ENCODE measurements at regions not wholly inside any gene's neighbourhood (a gene's known extent, or its start where the extent isn't known, plus 50 kb on each side); places are given as distances from the start of the nearest gene placed in this dataset.
"Not testable (repeated sequence)": the region's sequence is repeated elsewhere in the genome, so short reads cannot be mapped to it uniquely, and the experiment has no call there.

GRCh38 chr10:59470570-59470969 lies 108.2 kb upstream of the FAM13C start:
- no peak for ATAC-seq
- intact Hi-C loops (cut with DNase I), result no loop called here
- DNase-seq, result no peak

GRCh38 chr10:59465088-59465487 lies 102.7 kb upstream of the FAM13C start:
- intact Hi-C loops (cut with DNase I), result no loop called here
- DNase-seq, result no peak
- ATAC-seq, result no peak

DNA sequence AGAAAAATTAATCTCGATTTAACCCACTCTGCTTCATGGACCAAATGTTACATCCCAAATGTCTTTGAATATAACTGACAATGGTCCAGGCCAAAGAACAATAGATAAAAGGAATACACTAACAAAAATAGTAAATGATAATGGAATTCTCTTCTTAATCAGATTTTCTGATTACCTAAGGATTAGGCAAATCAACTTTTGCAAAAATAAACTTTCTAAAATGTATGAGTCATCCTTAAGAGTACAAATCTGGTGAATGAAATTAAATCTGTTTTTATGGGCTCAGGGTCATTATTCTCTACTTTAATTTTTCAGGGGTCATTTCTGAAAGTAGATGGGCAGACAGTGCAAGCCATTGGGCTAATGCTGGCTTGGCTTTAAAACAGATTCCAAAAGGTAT lies 102.1 kb upstream of the FAM13C start:
- intact Hi-C loops (cut with DNase I), result no loop called here
- DNase-seq (no peak), ATAC-seq (no peak)

DNA sequence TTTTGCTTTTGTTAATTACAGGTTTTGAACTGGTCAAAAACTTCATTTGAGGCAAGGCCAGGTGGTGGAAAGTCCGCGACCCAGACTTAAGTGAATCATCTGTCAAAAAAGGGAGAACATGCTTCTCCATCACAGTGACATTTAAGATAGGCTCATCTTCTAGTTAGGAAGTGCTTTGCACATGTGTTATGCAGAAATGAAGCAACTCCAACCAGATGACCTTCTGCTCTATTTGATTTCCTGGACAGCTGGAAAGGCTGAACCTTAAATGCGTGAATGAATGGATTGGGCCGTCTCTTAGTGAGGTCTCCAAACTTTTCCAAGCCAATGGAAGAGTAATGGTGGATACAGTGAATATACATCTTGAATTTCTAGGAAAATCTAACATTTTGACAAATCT lies 101.6 kb upstream of the FAM13C start:
- DNase-seq (no peak), ATAC-seq (no peak)
- intact Hi-C loops (cut with DNase I), result no loop called here

DNA sequence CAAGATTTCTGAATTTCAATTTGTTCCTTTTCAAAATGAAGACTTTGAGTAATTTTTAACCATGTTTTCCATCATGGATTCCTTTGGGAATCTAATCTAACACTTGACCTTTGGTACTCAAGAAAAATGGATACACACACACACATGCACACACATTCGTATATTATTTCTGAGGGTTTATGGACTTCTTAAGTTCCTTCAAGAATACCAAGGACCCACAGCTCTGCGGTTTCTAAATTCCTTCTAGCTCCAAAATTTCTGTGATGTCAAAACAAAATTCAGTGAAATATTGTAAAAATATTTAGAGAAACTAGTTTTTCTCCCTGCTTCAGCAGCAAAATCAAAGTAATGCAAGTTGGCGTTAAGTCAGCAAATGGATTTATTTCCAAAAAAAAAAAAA lies 98.3 kb upstream of the FAM13C start:
- DNase-seq (no peak), ATAC-seq (no peak)
- intact Hi-C loops (cut with DNase I), result no loop called here

GRCh38 chr10:59456199-59456598 lies 93.8 kb upstream of the FAM13C start:
- DNase-seq (no peak), ATAC-seq (no peak)
- intact Hi-C loops (cut with DNase I), result loop anchor here in 1 of 2 donors (10.0 kb wide), 1 partner anchor 181 kb away; no protein-coding TSS in a partner anchor

GRCh38 chr10:59454171-59454919 lies 92.0 kb upstream of the FAM13C start:
- DNase-seq (no peak), ATAC-seq (no peak)
- intact Hi-C loops (cut with DNase I), result loop anchor here in 1 of 2 donors (10.0 kb wide), 1 partner anchor 180 kb away; no protein-coding TSS in a partner anchor

DNA sequence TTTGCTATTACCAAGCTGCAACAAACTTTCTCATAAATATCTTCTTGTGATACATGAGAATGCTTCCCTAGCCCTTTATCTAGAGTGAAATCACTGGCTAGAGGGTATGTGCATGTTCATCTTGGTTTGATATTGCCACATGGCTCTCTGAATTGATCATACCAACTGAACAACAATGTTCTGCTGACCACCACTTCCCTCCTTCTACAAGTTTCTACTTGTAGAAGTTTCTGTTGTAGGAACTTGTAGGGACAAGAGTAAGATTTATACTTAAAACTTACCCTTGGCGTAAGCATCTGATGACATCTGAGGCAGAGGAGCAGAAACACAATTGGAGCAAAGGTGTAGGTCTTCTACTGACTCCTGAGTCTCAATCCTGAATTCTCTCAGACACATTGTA lies 86.3 kb upstream of the FAM13C start:
- intact Hi-C loops (cut with DNase I), result no loop called here
- ATAC-seq (no peak), DNase-seq (no peak)

- intact Hi-C loops (cut with DNase I), result no loop called here
- DNase-seq, result no peak
Measured at GRCh38 chr10:59435707-59436106, 73.4 kb upstream of the FAM13C start.

DNA sequence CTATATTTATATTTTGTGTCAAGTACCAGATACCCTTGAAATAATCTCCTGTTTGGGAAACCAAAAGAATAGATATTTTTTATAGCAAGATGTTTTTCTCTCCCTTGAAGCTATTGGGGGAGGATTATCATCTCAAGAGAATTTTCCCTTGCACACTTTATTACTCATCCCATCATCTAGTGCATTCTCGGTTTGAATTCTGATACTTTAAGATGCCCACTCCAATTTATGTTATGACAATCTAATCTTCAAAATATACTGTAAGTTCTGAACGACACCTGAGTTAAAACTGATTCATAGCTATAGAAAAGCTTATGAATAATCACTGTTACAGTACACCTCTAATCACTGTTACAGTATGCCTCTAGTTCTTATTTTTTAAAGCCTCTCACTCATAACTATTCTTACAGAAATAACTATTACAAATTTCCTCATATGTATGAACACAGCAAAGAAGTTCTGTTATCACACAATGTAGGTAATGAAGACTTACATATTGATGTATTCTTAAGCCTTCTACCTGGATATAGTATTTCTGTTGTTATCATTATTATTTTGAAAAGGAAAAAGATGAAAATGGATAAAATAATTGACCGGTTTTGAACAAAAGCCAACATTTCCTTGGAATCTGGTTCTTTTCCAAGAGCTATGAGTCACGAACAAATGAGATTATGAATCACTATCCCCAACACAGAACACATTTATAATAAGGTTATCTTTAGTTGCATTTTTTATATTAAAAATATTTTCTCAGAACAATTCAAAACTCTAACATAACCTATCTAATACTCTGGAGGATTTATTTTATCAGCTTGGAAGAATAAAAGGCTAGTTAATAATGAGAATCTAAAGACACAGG lies 72.3 kb upstream of the FAM13C start:
- no peak for DNase-seq
- intact Hi-C loops (cut with DNase I), result no loop called here
- peak in 1 of 2 donors; percentile 49 for ATAC-seq

More at GRCh38 chr10:59435707-59436106, 73.4 kb upstream of the FAM13C start:
- ATAC-seq, result no peak

- ATAC-seq (no peak), DNase-seq (no peak)
- intact Hi-C loops (cut with DNase I), result no loop called here
Measured at GRCh38 chr10:59433720-59434428, 71.5 kb upstream of the FAM13C start.

GRCh38 chr10:59432207-59432900 lies 70.0 kb upstream of the FAM13C start:
- ATAC-seq, result no peak
- intact Hi-C loops (cut with DNase I), result no loop called here
- DNase-seq, result no peak

DNA sequence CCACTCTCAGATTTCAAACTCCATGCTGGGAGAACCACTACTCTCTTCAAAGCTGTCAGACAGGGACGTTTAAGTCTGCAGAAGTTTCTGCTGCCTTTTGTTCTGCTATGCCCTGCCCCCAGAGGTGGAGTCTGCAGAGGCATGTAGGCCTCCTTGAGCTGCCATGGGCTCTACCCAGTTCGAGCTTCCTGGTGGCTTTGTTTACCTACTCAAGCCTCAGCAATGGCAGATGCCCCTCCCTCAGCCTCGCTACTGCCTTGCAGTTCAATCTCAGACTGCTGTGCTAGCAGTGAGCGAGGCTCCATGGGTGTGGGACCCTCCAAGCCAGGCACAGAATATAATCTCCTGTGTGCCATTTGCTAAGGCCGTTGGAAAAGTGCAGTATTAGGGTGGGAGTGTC lies 51.4 kb upstream of the FAM13C start:
- ATAC-seq; intact Hi-C loops (cut with DNase I); DNase-seq: not testable (repeated sequence)

All from left cardiac atrium (tissue), 4 donors.